HG02610 (cell line): ENCODE measurements at regions not wholly inside any gene's neighbourhood (a gene's known extent, or its start where the extent isn't known, plus 50 kb on each side); places are given as distances from the start of the nearest gene placed in this dataset.
"Not testable (repeated sequence)": the region's sequence is repeated elsewhere in the genome, so short reads cannot be mapped to it uniquely, and the experiment has no call there.

Experiments used
- ATAC-seq: cut with Tn5 transposase; IDR thresholded peaks from one replicate; pipeline ENCODE4 v1.9.1; 2021; ENCODE audit warnings: mild to moderate bottlenecking, moderate library complexity; ENCODE audit not compliant: unreplicated experiment

- not testable (repeated sequence) for ATAC-seq
Measured at GRCh38 chr3:35296944-35297343, 342.4 kb upstream of the ARPP21 start.

DNA sequence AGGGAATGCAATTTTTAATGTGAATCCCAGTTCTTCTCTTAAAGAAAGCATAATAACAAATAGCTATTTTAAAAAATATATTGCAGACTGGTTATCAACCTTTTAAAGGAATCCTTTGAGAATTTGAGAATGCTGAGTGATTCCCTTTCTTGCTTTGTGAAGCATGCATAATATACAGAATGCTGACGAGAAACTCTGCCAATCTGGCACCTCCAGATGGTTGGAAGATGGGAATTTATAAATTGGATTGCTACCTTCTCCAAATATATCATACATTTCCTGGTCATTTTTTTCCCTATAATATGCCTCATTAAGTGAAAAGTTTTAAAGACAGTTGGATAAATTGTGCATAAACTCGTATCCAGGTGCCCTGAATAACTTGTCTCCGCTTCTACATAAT is 333.9 kb upstream of the ARPP21 start:
- no peak for ATAC-seq

- ATAC-seq: no peak
Measured at GRCh38 chr3:35307296-35307695, 332.0 kb upstream of the ARPP21 start.

DNA sequence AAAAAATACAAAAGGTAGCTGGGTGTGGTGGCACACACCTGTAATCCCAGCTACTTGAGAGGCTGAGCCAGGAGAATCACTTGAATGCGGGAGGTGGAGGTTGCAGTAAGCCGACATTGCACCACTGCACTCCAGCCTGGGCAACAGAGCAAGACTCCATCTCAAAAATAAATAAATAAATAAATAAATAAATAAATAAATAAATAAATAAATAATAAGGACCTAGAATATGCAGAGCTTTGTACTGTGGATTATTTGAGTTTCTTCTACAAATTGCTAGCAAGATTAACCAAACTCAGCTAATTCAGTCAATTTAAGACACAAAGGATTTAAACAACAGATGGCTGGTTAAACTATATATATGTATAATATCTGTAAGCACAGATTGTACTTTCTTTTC is 322.5 kb upstream of the ARPP21 start:
- ATAC-seq: not testable (repeated sequence)

DNA sequence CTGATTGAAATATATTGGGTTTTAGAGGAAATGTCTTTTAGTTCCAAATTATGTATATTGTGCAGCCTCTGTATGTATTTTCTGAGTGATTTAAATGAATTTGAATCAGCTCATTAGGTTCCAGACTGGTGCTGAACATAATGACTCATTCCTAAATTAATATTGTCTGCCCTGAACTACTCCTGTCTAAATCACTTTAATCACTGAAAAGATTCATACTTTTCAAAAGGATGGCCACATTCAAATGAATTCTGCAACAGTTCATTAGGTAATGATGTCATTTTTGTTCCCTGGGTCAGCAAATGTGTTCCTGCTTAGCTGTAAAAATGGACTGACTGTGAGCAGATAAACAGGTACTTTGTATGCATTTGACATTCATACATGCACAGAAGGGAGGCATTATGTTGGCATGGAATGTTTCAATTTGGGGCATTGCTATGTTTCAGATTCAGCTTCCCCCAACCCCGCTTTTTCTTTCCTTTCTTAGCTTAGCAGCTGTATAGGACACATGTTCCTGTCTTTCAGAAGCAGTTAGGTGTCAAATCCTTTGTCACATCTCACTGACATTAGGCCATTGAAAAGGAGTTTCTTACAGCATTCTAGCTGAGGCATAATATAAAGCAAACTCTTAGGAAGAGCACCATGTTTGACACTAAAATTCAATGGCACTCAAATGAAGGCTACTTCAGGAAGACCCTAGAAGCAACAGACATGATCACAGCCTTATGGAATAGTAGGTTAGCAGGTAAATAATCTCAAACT is 318.5 kb upstream of the ARPP21 start:
- ATAC-seq: no peak

- no peak for ATAC-seq
Measured at GRCh38 chr3:35322070-35322469, 317.3 kb upstream of the ARPP21 start.

DNA sequence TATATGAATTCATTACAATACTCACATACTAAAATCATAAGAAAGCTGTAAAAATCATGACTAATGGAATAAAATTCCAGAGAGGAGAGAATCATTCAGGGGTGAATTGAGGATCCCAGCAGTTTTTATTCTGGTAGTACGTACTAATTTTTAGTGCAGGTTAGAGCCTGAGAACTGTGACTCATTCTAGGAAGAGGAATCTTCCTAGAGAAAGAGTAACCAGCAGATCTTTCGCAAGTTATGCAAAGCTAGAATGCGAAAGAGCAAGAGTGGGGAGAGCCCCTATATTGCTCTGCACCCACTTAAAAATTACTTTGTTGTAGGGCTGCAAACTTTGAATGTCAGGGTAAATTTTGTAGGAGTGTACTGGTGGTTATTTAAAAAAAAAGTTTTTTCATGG is 303.6 kb upstream of the ARPP21 start:
- ATAC-seq: peak; percentile 54

DNA sequence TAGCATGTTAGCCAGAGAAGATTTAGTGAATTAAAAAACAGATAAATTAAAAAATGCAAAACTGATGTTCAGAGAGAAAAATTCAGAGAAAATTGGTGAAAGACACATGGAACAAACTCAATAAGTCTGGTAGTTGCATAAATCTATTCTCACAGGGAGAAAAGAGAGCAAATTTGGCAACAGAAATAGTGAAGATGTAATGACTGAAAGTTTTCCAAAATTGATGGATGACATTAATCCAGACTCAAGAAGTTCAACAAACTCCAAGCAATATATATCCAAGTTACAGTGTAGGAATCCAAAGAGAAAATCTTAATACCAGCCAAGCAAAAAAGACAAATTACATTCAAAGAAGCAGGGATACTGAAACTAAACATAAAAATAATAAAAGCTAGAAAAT is 302.7 kb upstream of the ARPP21 start:
- ATAC-seq: no peak

- no peak for ATAC-seq
Measured at GRCh38 chr3:35338186-35338585, 301.1 kb upstream of the ARPP21 start.

DNA sequence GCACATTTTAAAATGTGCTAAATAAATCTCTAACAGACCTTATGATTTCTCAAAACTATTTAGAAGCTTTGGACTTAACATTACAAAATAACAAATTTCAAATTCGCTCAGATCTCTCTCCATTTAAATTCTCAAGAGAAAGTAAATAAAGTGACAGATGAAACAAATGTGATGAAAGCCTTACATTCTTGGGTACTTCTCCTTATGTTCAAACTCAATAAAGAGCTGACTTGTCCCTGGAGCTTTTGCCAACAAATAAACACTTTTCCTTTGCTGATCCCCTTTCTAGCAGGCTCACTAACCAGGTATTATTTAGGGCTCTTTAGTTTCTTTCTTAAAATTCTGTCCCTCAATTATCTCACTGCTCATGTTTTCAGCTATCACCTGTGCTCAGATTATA is 259.1 kb upstream of the ARPP21 start:
- no peak for ATAC-seq

GRCh38 chr3:35383216-35383615 is 256.1 kb upstream of the ARPP21 start:
- no peak for ATAC-seq

- no peak for ATAC-seq
Measured at GRCh38 chr3:35383719-35384555, 255.4 kb upstream of the ARPP21 start.

DNA sequence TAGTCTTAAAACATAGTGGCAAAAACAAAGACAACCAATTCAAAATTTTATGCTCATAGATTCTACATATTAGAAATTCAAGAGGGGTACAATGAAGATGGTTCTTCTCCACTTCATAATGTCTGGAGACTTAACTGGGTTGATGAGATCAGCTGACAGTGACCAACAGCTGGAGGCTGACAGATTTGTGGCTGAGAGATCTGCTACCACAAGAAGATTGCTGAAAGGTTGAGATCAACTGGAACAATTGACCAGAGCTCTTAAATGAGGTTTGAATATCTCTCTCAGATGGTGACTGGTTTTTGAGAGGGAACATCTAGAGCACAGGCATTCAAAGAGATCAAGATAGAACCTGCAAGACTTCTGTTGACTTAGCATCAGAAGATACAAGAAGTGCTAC is 254.1 kb upstream of the ARPP21 start:
- ATAC-seq: no peak

GRCh38 chr3:35389907-35390306 is 249.4 kb upstream of the ARPP21 start:
- ATAC-seq: no peak

DNA sequence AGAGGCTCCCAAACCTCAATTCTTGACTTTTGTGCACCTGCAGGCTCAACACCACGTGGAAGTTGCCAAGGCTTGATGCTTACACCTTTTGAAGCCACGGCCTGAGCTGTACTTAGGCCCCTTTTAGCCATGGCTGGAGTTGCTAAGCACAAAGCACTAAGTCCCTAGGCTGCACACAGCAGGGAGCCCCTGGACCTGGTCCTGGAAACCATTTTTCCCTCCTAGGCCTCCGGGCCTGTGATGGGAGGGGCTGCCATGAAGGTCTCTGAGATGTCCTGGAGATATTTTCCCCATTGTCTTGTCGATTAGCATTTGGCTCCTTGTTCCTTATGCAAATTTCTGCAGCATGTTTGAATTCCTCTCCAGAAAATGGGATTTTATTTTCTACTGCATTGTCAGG is 247.1 kb upstream of the ARPP21 start:
- no peak for ATAC-seq

DNA sequence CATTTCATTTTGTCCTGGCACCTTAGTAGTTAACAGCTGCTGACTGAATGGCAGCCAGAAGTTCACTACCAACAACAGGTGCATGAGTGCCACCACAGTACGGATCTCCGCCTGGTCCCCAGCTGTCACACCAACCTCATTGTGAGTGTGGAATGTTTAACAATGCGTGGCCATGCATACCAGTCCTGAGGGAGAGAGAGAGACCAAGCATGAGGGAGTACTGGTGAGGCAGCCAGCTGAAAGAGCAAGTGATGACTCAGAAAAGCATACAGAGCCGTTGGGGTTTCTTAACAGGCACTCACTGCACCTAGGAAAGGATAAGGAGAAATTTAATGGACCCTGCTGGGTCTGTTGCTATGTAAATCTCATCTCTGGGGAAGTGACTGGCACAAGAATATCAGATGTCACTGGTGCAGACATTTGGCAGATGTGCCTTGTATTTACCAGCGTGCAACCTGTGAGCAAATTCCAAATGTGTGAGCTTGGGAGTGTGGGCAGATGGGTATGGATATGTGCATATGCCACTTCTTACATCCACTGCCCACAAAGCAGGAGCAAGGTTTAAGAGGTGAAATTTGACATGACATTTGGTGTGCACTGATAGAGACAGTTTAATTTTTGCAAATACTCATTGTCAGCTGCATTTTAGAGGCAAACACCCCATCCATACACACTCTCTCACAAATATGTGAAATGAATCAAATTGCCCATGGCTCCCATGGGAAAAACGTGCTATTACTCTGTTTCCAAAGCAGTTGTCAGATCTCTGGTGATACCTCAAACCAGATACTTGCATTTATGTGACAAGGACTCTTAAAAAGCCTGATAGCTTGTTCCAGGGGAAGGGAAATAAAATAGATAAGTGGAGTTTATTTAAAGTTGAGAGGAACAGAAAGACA is 245.2 kb upstream of the ARPP21 start:
- no peak for ATAC-seq

- no peak for ATAC-seq
Measured at GRCh38 chr3:35394905-35395304, 244.4 kb upstream of the ARPP21 start.

DNA sequence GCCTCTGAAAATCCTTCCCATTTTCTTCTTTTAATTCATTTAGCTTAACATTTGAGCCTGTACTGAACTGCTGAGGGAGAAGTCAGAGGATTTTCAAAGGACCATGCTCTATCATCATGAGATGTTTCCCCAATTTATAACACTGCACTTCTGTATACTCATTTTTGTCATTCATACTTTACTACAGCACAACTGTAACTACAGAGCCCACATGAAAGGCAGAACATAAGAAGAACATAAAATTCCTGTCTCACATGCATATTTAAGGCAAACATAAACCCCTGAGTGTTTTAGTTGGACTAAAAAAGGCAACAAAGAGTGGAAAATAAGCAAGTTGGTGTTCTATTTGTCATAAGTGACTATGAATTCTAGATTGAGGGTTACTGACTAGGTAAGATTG is 237.7 kb upstream of the ARPP21 start:
- ATAC-seq: no peak

DNA sequence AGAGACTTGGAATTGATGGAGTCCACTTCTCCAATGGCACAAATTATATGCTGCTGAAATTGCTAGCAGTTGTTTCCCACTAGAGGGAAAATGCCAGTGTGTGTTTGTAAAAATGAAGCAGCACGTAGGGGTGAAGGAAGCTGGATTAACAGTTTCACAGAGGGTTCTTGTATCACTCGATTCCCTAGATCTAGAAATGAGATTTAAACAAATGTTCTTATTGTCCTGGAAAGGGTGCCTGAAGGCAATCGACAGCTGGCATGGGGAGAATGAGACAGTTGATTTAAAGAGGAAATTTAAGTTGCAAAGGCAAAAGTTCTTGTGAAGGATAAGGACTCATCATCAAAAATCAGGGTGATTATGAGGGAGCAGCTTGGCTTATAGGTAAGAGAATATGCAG is 234.8 kb upstream of the ARPP21 start:
- ATAC-seq: no peak

- no peak for ATAC-seq
Measured at GRCh38 chr3:35408882-35409281, 230.4 kb upstream of the ARPP21 start.

DNA sequence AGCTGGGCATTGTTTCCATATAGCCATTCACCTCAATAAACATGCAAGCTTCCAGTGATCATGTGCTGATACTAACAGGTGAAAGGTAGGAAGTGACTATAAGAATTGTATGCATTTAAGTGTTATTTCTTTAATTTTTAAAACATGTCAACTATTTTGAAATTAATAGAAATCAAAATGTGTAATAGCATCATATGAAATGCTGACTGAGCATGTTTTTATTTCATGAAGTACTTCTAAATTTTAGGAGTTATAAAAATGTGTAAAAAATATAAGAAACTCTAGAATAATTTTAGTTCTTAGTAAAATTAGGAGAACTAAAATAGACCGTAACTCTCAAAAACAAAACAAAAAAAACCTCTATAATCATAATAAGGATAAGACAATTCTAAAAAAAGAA is 229.3 kb upstream of the ARPP21 start:
- ATAC-seq: no peak
